AG04449 (cell line): ENCODE measurements at regions not wholly inside any gene's neighbourhood (a gene's known extent, or its start where the extent isn't known, plus 50 kb on each side); places are given as distances from the start of the nearest gene placed in this dataset.

Experiments used
- CTCF ChIA-PET: fragments of 350-600 bp; formaldehyde crosslinking; extraction: SDS; loops from one replicate; lab custom pipeline; 2021; ENCODE audit warnings: antibody characterized with exemption; lab: Yijun Ruan, JAX
- POLR2A ChIA-PET: fragments of 400-600, 350-600 bp; formaldehyde crosslinking; extraction: SDS; loops from one replicate; lab custom pipeline; 2020; ENCODE audit warnings: antibody characterized with exemption, inconsistent platforms; lab: Yijun Ruan, JAX
- DNase-seq: peaks from one replicate; pipeline ENCODE4 v3.0.0-alpha.2; 2010; ENCODE audit warnings: low read depth, low spot score
- H3K4me3 ChIP-seq: 2 replicates; pipeline ENCODE4 v1.5.1; 2011; ENCODE audit warnings: low read depth, mild to moderate bottlenecking, control low read depth, low read length
- TF ChIP-seq, protein P1 (sequence below): IDR thresholded peaks from one replicate; pipeline ENCODE4 v1.5.1; 2011; ENCODE audit warnings: mild to moderate bottlenecking, moderate library complexity, low read length, control low read depth, inconsistent platforms; ENCODE audit not compliant: insufficient read depth; ENCODE audit errors: missing control alignments

DNA sequence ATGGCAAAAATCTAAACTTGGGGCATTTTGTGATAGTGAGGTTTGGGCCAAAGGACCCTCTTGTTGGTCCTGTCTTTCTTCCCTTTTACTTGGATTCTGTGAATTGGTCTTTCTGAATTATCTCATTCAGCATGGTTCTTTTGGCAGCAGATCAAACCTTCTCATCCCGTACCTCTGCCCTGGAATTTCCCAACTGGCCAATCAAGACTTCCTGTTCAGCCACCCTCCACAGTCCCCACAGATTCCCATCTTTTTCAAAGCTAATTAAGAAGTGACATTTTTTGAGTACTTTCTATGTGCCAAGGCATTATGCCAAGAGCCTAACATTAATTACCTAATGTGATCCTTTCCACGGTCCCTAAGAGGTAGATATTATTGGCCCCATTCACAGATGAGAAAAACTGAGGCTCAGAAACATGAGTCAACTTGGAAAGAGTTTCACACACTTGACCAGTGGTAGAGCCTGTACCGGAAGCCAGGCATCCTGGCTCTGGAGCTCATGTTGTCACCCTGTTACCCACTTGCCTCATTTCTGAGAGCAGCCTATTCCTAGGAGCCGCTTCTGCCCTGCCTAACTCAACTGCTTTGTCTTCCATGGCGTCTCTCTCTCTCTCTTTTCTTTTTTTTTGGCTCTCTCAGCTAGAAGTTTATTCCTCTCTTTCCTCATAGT, 135.9 kb downstream of the C12orf75 start:
- TF ChIP-seq, protein P1, sequence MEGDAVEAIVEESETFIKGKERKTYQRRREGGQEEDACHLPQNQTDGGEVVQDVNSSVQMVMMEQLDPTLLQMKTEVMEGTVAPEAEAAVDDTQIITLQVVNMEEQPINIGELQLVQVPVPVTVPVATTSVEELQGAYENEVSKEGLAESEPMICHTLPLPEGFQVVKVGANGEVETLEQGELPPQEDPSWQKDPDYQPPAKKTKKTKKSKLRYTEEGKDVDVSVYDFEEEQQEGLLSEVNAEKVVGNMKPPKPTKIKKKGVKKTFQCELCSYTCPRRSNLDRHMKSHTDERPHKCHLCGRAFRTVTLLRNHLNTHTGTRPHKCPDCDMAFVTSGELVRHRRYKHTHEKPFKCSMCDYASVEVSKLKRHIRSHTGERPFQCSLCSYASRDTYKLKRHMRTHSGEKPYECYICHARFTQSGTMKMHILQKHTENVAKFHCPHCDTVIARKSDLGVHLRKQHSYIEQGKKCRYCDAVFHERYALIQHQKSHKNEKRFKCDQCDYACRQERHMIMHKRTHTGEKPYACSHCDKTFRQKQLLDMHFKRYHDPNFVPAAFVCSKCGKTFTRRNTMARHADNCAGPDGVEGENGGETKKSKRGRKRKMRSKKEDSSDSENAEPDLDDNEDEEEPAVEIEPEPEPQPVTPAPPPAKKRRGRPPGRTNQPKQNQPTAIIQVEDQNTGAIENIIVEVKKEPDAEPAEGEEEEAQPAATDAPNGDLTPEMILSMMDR, result no peak
- POLR2A ChIA-PET, result no interaction called here
- no peak for DNase-seq
- H3K4me3 ChIP-seq, result no peak overlapping the region
- CTCF ChIA-PET, result interaction anchor here (1.6 kb wide), 1 partner anchor 240 kb away, joined by 3 read pairs; no protein-coding TSS in a partner anchor

DNA sequence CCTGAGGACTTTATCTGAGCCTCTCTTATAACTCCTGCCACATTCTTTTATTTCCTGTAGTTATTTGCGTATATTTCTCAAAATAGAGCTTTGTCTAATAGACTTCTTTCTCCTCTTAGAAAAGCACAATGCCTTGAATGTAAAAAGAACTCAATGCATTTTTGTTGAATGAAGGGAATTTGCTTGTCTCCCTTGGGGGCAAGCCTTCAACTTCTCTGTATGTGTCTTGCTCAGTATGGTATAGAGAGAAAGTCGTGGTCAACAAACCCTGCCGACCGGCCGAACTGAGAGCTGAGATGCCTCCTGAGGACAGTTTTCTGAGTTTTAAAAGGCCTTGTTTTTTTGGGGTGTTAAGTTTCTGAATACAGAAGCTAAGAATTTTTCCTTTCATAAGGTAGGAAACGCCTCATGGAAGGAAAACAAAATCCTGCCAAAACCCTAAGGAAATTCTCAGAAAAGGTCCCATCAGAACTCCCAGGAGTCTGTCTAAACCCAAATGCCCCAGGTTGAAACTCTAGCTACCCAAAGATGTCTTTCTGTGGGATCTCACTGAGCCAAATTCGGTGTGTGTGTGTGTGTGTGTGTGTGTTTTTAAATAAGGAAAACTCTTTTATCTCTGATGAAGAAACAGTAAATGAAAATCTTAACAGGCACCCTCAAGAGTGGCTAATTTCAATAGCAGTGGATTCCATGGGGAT, 136.6 kb downstream of the C12orf75 start:
- ChIA-PET CTCF (interaction anchor here (0.7 to 1.6 kb wide), 3 partner anchors 17 to 240 kb away, joined by 3 read pairs; no protein-coding TSS in a partner anchor), POLR2A (no interaction called here)
- H3K4me3 ChIP-seq, result no peak overlapping the region
- TF ChIP-seq, protein P1, result no peak
- no peak for DNase-seq

DNA sequence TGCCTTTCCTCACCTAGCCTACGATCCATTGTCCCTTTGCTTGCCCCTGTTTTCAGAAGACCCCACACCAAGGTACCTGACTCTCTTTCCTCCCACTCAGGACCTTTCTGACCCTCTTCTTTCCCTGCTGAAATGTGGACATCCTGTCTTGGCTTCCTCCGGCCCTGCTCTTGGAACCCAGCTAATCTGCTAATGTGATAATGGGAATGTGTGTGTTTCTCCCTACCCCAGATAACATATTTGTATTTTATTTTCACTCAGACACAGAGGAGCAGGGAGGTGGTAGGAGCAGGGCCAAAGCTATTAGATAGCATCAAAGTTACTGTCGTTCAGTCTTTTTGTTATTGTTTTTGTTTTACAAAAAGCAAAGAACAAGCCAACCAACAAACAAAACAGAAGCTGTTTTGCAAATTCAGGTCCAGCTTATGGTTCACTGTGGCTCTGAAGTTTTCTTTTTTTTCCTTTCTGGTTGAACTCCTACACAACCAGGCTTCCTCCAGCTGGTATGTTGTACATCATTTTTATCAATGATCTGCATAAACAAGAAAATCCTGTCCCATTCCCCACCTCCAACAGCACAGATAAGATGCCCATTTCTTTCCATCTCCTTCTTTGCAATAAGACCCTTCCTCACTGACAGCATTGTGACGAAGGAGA, 137.3 kb downstream of the C12orf75 start:
- DNase-seq, result no peak
- ChIA-PET CTCF (interaction anchor here (0.7 to 1.0 kb wide), 2 partner anchors 16 to 235 kb away, joined by 3 read pairs; no protein-coding TSS in a partner anchor), POLR2A (no interaction called here)
- H3K4me3 ChIP-seq, result no peak overlapping the region
- TF ChIP-seq, protein P1, result no peak

DNA sequence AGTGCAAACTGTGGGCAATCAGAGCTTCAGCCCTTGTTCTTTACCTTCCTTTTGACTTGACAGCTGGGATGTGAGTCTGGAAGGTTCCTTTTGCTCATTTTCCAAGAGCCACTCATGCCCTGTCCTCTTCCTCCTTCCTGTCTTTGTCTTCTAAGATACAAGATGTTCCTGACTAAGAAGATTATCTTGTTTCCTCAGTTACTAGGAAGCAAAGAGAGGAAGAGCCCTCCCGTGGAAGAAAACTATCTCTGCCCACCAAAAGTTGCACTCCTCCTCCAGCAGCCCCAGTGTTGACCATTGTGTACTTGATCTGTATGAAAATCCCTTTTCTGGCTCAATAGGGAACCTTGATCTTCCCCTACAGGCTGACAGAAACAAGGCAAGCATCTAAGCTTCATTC, 138.0 kb downstream of the C12orf75 start:
- no peak overlapping the region for H3K4me3 ChIP-seq
- TF ChIP-seq, protein P1, result no peak
- ChIA-PET CTCF (interaction anchor here (0.6 to 1.0 kb wide), 2 partner anchors 219 to 234 kb away, joined by 3 read pairs; no protein-coding TSS in a partner anchor), POLR2A (no interaction called here)
- no peak for DNase-seq

DNA sequence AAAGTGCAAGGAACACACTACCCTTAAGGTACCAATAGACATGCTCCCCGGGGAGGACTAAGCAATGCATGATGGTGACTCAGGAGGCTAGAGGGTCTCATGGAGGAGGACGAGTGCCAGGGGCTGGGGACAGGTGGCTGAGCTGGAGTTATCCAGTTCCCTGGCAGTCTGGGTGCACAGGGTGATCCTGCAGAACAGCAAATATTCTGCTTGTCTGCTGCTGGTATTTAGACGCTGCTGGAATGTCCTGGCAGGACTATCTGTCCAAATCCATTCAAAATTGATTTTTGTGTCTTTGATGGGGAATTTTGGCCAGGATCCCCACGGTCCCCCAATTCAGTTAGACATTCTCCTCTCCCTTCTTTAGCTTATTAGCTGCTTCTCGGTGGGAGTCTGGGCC, 138.7 kb downstream of the C12orf75 start:
- TF ChIP-seq, protein P1, result no peak
- ChIA-PET CTCF (interaction anchor here (0.7 kb wide), 1 partner anchor 237 kb away, joined by 3 read pairs; no protein-coding TSS in a partner anchor), POLR2A (interaction anchor here (0.5 kb wide), 1 partner anchor 33 kb away, joined by 3 read pairs; no protein-coding TSS in a partner anchor)
- no peak for DNase-seq
- H3K4me3 ChIP-seq, result no peak overlapping the region
